ENCODE measurements at regions not wholly inside any gene's neighbourhood (a gene's known extent, or its start where the extent isn't known, plus 50 kb on each side); places are given as distances from the start of the nearest gene placed in this dataset.

DNA sequence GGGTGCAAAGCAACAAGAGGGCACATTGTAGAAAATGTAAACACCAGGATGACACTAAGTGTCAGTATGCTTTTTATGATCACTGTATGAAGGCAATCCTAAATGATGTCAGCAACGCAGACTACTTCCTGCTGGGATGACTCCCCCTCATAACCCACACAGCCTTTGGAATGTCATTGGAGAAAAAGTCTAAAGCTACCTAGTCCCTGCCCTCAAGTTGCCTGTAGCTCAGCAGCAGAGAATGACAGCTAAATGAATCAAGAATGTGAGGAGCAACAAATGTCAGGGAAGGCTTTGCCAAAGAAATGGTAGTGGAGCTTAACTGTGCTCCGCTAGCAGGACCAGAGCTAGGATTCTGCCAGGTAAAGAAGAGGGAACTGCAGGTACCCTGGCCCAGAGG is 555.6 kb downstream of the CD83 start:
- Histone ChIP-seq H2BK20ac (ENCODE audit: low read depth, low read length, poor library complexity, severe bottlenecking) (no peak overlapping the region), H3K79me1 (ENCODE audit: insufficient read depth, low read depth, low read length, poor library complexity, severe bottlenecking) (no peaks in the 10 kb centered on the region), H3K23ac (ENCODE audit: insufficient read length, low read depth, low read length) (no peak overlapping the region), H4K91ac (ENCODE audit: insufficient read length, low read depth, low read length) (no peak overlapping the region), H2AFZ (ENCODE audit: low read length) (no peak overlapping the region), H3K14ac (ENCODE audit: insufficient read depth, low read length) (no peak overlapping the region), H3T11ph (ENCODE audit: low read length) (no peak overlapping the region), H2BK120ac (ENCODE audit: low read depth, low read length, poor library complexity, severe bottlenecking) (no peak overlapping the region), H4K8ac (replicated peaks; ENCODE audit: insufficient read length, low read depth, low read length) (no peak overlapping the region), H2BK12ac (ENCODE audit: insufficient read length, low read depth, low read length) (no peak overlapping the region), H4K20me1 (ENCODE audit: control insufficient read depth, insufficient read depth, insufficient read length) (no peaks in the 10 kb centered on the region), H3K4me2 (ENCODE audit: insufficient read depth, insufficient read length, low read length) (no peak overlapping the region), H3K27me3 (ENCODE audit: insufficient read depth, low read length) (no peaks in the 10 kb centered on the region), H3K79me2 (ENCODE audit: insufficient read depth, low read length) (no peaks in the 10 kb centered on the region), H3K18ac (ENCODE audit: insufficient read length, low read depth, low read length) (no peak overlapping the region), H2BK5ac (ENCODE audit: insufficient read length, low read length) (no peak overlapping the region), H2AK5ac (ENCODE audit: insufficient read length, low read length) (no peak overlapping the region), H3K9me3 (ENCODE audit: control insufficient read depth, low read depth, low read length) (no peaks in the 10 kb centered on the region), H3K9ac (ENCODE audit: extremely low read depth, insufficient read length, low read length) (no peak overlapping the region), H3K4me1 (ENCODE audit: insufficient read depth, low read length) (peaks cover 2% of the 10 kb centered on the region; the same call in 1 of the 2 replicates), H3K56ac (ENCODE audit: insufficient read length, low read depth, low read length) (no peak overlapping the region), H3K27ac (ENCODE audit: insufficient read length, low read depth, low read length) (no peak overlapping the region), H4K5ac (ENCODE audit: insufficient read length, low read depth, low read length) (no peak overlapping the region), H2BK15ac (ENCODE audit: low read depth, low read length) (no peak overlapping the region), H3K23me2 (ENCODE audit: insufficient read length, low read depth, low read length, poor library complexity, severe bottlenecking) (no peaks in the 10 kb centered on the region), H3K4ac (ENCODE audit: low read depth, low read length) (no peak overlapping the region)
- Mint-ChIP-seq H3K27ac (no peak overlapping the region), H3K9me3 (no peaks in the 10 kb centered on the region), H3K4me3 (no peak overlapping the region), H3K4me1 (peaks cover 12 to 14% of the 10 kb centered on the region in 2 experiments), H3K36me3 (ENCODE audit: insufficient read depth in 1 of 3, low read depth in 3 of 3) (no peaks in the 10 kb centered on the region; a peak in 2 of 7 replicates), H3K27me3 (ENCODE audit: low read depth) (no peaks in the 10 kb centered on the region)
- no peak for DNase-seq
- TF ChIP-seq, protein P1, sequence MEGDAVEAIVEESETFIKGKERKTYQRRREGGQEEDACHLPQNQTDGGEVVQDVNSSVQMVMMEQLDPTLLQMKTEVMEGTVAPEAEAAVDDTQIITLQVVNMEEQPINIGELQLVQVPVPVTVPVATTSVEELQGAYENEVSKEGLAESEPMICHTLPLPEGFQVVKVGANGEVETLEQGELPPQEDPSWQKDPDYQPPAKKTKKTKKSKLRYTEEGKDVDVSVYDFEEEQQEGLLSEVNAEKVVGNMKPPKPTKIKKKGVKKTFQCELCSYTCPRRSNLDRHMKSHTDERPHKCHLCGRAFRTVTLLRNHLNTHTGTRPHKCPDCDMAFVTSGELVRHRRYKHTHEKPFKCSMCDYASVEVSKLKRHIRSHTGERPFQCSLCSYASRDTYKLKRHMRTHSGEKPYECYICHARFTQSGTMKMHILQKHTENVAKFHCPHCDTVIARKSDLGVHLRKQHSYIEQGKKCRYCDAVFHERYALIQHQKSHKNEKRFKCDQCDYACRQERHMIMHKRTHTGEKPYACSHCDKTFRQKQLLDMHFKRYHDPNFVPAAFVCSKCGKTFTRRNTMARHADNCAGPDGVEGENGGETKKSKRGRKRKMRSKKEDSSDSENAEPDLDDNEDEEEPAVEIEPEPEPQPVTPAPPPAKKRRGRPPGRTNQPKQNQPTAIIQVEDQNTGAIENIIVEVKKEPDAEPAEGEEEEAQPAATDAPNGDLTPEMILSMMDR (conservative IDR thresholded peaks at IDR 0.05): no peak
- WGBS (ENCODE audit: extremely low coverage, insufficient read length, low lambda C conversion rate): no CpG with 5 or more reads among the region's 2 CpGs
